ENCODE measurements at regions not wholly inside any gene's neighbourhood (a gene's known extent, or its start where the extent isn't known, plus 50 kb on each side); places are given as distances from the start of the nearest gene placed in this dataset.

DNA sequence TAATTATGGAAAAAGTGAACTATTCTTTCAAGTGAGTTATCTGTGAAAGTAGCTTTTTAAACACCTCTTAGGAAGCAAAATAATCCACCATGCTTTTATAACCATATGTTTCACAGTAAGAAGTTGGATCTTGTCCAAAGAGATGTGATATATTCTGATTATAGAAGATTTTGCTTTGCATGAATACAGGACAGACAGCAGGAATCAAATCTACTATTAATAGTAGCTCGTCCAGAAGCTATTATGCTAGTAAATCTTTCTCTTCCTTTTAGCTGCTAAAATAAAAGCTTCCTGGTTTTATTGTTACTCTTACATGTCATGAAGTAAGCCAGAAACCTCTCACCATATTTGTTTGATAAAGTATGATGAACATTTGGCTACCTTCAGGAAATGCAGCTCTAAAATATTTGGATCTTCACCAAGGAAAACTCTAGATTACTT is 257.0 kb downstream of the IPO8 start:
- H2AFZ ChIP-seq (ENCODE audit: low read length) = no peak overlapping the region
- no peaks in the 10 kb centered on the region for H4K20me1 ChIP-seq (ENCODE audit: insufficient read depth, low read length, poor library complexity, severe bottlenecking)
- no peak overlapping the region for H3K4me3 ChIP-seq (ENCODE audit: low read length, poor library complexity, severe bottlenecking)
- H3K9me3 ChIP-seq (ENCODE audit: insufficient read depth, low read depth, low read length) = no peaks in the 10 kb centered on the region
- H3K4me1 ChIP-seq (ENCODE audit: insufficient read depth, low read length, poor library complexity, severe bottlenecking) = no peaks in the 10 kb centered on the region
- TF ChIP-seq, protein P1, sequence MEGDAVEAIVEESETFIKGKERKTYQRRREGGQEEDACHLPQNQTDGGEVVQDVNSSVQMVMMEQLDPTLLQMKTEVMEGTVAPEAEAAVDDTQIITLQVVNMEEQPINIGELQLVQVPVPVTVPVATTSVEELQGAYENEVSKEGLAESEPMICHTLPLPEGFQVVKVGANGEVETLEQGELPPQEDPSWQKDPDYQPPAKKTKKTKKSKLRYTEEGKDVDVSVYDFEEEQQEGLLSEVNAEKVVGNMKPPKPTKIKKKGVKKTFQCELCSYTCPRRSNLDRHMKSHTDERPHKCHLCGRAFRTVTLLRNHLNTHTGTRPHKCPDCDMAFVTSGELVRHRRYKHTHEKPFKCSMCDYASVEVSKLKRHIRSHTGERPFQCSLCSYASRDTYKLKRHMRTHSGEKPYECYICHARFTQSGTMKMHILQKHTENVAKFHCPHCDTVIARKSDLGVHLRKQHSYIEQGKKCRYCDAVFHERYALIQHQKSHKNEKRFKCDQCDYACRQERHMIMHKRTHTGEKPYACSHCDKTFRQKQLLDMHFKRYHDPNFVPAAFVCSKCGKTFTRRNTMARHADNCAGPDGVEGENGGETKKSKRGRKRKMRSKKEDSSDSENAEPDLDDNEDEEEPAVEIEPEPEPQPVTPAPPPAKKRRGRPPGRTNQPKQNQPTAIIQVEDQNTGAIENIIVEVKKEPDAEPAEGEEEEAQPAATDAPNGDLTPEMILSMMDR (conservative IDR thresholded peaks at IDR 0.05; ENCODE audit: low read length) = no peak
- no peak for TF ChIP-seq EZH2phosphoT487 (IDR thresholded peaks at IDR 0.05; ENCODE audit: borderline replicate concordance)
- H3K79me2 ChIP-seq (ENCODE audit: insufficient read depth, low read length) = no peaks in the 10 kb centered on the region
- no peaks in the 10 kb centered on the region for H3K27me3 ChIP-seq (ENCODE audit: insufficient read depth, low read length, poor library complexity, severe bottlenecking)
- H3K9ac ChIP-seq (ENCODE audit: low read depth, low read length, poor library complexity, severe bottlenecking) = no peak overlapping the region
- no peaks in the 10 kb centered on the region for H3K36me3 ChIP-seq (ENCODE audit: insufficient read depth, low read length)
- H3F3A ChIP-seq (ENCODE audit: low read depth) = no peaks in the 10 kb centered on the region
- H3K9me2 ChIP-seq (replicated peaks; ENCODE audit: low read depth, low read length) = no peaks in the 10 kb centered on the region
- H3K4me2 ChIP-seq (ENCODE audit: low read depth, low read length, poor library complexity, severe bottlenecking) = no peak overlapping the region

DNA sequence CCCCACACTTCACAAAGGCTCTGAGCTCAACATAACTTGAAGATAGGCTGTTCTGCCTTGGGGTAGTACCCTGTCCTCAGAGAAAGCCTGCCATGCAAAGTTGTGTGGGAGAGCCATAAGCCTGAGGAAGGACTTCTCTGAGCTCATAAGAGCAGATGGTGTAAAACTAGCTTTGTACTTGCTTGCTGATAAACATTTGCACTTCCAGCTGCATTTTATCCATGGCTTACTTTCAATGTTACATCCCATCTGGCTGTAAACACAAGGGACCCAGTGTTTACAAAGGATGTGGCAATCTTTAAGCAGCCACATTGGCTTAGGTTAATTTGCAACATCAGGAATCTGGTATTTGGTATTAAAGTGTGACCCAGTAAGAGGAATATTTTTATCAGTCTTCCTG is 258.1 kb downstream of the IPO8 start:
- no peak overlapping the region for H2AFZ ChIP-seq (ENCODE audit: low read length)
- H4K20me1 ChIP-seq (ENCODE audit: insufficient read depth, low read length, poor library complexity, severe bottlenecking) = no peaks in the 10 kb centered on the region
- H3K4me3 ChIP-seq (ENCODE audit: low read length, poor library complexity, severe bottlenecking) = no peak overlapping the region
- no peaks in the 10 kb centered on the region for H3K9me2 ChIP-seq (replicated peaks; ENCODE audit: low read depth, low read length)
- no peaks in the 10 kb centered on the region for H3K4me1 ChIP-seq (ENCODE audit: insufficient read depth, low read length, poor library complexity, severe bottlenecking)
- H3K79me2 ChIP-seq (ENCODE audit: insufficient read depth, low read length) = no peaks in the 10 kb centered on the region
- no peaks in the 10 kb centered on the region for H3F3A ChIP-seq (ENCODE audit: low read depth)
- TF ChIP-seq, protein P1 (conservative IDR thresholded peaks at IDR 0.05; ENCODE audit: low read length) = no peak
- TF ChIP-seq EZH2phosphoT487 (IDR thresholded peaks at IDR 0.05; ENCODE audit: borderline replicate concordance) = no peak
- no peaks in the 10 kb centered on the region for H3K9me3 ChIP-seq (ENCODE audit: insufficient read depth, low read depth, low read length)
- H3K27me3 ChIP-seq (ENCODE audit: insufficient read depth, low read length, poor library complexity, severe bottlenecking) = no peaks in the 10 kb centered on the region
- H3K36me3 ChIP-seq (ENCODE audit: insufficient read depth, low read length) = no peaks in the 10 kb centered on the region
- no peak overlapping the region for H3K4me2 ChIP-seq (ENCODE audit: low read depth, low read length, poor library complexity, severe bottlenecking)
- no peak overlapping the region for H3K9ac ChIP-seq (ENCODE audit: low read depth, low read length, poor library complexity, severe bottlenecking)

DNA sequence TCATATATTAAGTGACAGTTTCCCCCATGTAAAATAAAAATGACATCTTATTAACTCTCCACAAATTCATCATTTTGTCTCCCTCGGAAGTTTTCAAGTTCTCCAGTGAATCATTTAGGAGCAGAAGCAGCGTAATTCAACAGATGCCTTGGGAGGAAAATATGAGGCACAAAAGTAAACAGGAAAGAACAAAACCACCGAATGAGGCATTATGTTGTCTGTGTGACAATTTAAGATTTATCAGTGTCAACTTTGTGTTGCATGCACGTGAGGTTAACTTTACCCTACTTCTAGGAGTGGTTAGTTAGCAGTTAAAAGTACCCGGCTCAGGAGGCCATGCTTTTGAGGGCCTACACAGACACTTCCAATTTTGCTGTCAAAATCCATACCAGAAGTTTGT is 258.6 kb downstream of the IPO8 start:
- Histone ChIP-seq H3K9me3 (ENCODE audit: insufficient read depth, low read depth, low read length) (no peaks in the 10 kb centered on the region), H3K4me3 (ENCODE audit: low read length, poor library complexity, severe bottlenecking) (no peak overlapping the region), H3K4me2 (ENCODE audit: low read depth, low read length, poor library complexity, severe bottlenecking) (no peak overlapping the region), H3K9me2 (replicated peaks; ENCODE audit: low read depth, low read length) (no peaks in the 10 kb centered on the region), H3K79me2 (ENCODE audit: insufficient read depth, low read length) (no peaks in the 10 kb centered on the region), H3K36me3 (ENCODE audit: insufficient read depth, low read length) (no peaks in the 10 kb centered on the region), H2AFZ (ENCODE audit: low read length) (no peak overlapping the region), H4K20me1 (ENCODE audit: insufficient read depth, low read length, poor library complexity, severe bottlenecking) (no peaks in the 10 kb centered on the region), H3K27me3 (ENCODE audit: insufficient read depth, low read length, poor library complexity, severe bottlenecking) (no peaks in the 10 kb centered on the region), H3K4me1 (ENCODE audit: insufficient read depth, low read length, poor library complexity, severe bottlenecking) (no peaks in the 10 kb centered on the region), H3F3A (ENCODE audit: low read depth) (no peaks in the 10 kb centered on the region), H3K9ac (ENCODE audit: low read depth, low read length, poor library complexity, severe bottlenecking) (no peak overlapping the region)
- TF ChIP-seq EZH2phosphoT487 (IDR thresholded peaks at IDR 0.05; ENCODE audit: borderline replicate concordance) = no peak
- TF ChIP-seq, protein P1 (conservative IDR thresholded peaks at IDR 0.05; ENCODE audit: low read length) = no peak

Data from Loucy (cell line).